ENCODE measurements at regions not wholly inside any gene's neighbourhood (a gene's known extent, or its start where the extent isn't known, plus 50 kb on each side); places are given as distances from the start of the nearest gene placed in this dataset.

- TF ChIP-seq CTCF (IDR thresholded peaks at IDR 0.05) (no peak), POLR2A (IDR thresholded peaks at IDR 0.05) (no peak)
Measured at GRCh38 chr17:21474815-21475214, 98.7 kb downstream of the KCNJ12 start.

Data from right lobe of liver (tissue), 4 donors.